SKM-1 (cell line): ENCODE measurements at regions not wholly inside any gene's neighbourhood (a gene's known extent, or its start where the extent isn't known, plus 50 kb on each side); places are given as distances from the start of the nearest gene placed in this dataset.

ENCODE experiments used
- DNase-seq: peaks from one replicate; lab custom pipeline; 2025; ENCODE audit not compliant: unreplicated experiment; lab: John Stamatoyannopoulos, UW

DNA sequence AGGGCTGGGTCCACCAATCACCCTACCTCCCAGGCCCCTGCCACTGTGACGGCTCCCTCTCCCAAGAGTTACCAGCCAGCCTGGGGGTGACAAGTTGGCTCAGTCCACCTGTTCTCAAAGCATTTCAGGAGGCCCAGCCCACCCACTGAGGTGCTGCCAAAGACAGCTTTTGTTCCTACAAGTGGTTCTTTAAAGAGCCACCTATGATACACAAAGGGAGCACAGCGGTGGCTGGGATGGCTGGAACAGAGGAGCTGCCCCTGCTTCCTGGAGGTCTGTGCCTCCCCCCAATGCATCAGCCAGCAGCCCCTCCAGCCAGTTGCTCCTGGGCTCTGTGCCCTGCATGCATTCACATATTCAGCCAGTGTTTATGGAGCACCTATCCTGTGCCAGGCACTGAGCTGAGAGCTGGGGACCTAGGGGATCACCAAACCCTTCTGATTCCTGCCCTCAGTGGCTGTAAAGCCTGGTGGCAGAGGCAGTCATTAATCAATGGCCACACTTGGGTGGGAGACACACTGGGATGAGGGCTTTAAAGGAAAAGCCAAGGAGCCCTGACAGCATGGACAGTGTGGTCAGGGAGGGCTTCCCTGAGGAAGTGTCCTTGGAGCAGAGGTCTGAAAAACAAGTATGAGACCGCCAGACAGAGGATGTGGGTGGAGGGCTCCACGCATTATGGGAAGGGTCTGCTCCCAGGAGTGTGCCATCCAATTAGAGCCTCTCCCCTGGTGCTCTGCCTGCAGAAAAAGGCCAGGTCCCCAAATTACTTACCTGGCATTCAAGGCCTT, 107.1 kb upstream of the LINGO1 start:
- no peak for DNase-seq

DNA sequence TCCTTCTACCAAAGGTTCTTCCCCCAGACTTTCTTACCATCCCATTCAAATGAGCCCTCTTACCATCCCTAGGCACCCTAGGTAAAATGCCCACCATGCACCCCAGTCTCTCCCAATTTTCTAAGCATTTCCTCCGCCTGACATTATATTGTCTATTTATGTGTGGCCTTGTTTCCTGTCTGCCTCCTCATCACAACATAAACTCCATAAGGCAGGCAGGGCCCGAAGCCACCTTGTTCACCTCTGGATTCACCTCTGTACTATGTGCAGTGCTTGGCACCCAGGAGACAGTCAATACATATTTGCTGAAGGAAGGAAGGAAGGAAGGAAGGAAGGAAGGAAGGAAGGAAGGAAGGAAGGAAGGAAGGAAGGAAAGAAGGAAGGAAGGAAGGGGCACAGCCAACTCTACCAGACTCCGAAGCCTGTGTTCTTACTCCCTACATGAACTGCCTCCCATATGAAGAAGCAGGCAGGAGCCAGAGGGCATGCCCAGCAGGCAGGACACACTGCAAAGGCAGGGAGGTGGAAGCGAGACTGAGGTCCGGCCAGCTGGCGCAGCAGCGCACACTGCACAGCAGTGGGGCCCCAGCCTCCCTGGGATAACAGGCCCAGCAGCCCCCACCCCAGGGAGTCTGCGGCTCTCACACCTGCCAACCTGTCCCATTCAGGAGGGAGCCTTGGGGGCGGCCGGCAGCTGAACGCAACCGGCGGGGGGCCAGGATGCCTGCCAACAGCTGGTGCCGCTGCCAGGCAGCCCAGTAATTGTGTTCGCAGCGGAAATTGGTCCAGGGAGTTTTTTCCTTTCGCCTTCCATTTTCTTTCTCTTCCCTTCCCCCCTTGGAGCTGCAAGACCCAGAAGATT, 106.0 kb upstream of the LINGO1 start:
- no peak for DNase-seq

GRCh38 chr15:77738038-77738370, 105.3 kb upstream of the LINGO1 start:
- DNase-seq = no peak

GRCh38 chr15:77737238-77738037, 104.7 kb upstream of the LINGO1 start:
- no peak for DNase-seq

GRCh38 chr15:77734306-77734705, 101.6 kb upstream of the LINGO1 start:
- no peak for DNase-seq

GRCh38 chr15:77733579-77734300, 101.0 kb upstream of the LINGO1 start:
- DNase-seq = no peak

GRCh38 chr15:77732514-77733335, 100.0 kb upstream of the LINGO1 start:
- DNase-seq = no peak

DNA sequence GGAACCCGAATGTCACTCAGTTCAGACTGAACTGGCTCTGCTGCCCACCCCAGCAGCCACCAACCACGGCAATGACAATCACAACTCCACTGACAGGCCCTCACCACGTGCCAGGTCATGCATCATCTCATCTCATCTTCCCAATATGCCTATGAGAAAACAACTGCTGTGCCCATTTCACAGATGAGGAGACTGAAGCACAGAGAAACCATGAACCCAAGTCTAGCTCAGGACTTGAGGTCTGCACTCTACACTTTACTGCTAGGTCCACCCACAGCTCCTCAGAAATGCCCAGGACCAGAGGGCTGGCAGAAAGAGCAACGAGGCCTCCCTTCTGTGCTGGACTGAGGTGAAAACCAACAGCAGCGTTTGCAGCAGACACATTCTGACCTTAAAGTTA, 99.2 kb upstream of the LINGO1 start:
- no peak for DNase-seq

DNA sequence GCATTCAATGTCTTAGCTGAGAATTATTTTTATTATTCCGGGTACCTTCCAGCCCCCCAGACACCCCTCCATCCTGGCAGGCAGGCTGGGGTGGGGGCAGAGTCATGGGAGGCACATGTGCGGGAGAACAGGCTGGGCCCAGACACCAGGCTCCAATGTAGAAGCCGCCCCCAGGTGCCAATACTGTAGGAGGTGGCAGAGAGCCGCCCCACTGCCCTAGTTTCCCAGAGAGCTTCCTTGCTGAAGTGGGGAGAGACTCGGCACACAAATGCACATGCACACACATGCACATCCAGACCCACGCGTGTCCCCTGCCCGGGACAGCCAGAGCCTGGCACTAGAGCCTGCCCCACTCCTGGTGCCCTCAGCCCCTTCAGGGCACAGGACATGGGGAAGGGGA, 98.4 kb upstream of the LINGO1 start:
- DNase-seq = no peak

DNA sequence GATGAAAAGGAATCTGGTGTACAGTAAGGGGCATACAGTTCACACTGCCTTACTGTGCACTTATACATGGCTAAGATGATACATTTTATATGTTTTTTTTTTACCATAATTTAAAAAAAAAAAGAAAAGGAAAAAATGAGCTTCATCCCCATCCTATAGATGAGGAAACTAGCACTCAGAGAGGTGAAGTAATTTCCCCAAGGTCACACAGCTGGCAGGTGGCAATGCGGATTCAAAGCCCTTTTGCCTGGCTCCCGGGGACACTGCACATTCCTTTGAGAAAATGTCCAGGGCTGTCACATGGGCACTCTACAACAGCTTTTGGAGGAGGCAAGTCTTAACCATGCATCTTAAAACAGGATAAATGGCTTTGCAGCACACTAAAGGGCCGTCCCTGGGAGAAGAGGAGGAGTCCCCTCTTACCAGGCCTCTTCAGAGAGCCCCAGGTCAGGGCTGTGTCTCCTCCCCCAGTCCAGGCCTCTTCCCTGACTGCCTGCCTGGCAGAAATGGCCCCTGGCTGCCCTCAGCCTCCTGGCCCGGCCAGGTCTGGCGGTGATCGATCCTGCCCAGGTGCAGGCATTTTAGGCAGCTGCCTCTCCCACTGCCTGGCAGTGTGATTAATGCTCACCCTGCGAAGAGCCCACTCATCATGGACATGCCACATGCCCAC, 95.1 kb upstream of the LINGO1 start:
- DNase-seq = no peak

DNA sequence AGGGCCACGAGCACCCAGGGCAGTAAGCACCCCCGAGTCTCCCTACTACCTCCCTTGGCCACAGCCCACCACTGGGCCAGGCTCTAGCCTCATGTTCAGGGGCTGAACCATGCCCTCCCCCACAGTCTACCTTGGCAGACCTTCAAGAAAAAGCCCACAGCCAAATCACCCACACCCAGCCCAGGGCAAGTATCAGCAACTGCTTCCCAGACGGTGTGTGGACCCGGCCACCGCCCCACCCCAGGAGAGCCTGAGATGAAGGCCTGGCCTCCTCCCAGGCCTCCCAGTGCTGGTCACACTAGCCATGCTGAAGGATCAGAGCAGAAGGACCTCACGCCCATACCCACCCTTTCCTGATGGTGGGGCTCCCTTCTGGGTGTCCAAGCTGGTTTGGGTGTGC, 92.0 kb upstream of the LINGO1 start:
- DNase-seq = no peak

DNA sequence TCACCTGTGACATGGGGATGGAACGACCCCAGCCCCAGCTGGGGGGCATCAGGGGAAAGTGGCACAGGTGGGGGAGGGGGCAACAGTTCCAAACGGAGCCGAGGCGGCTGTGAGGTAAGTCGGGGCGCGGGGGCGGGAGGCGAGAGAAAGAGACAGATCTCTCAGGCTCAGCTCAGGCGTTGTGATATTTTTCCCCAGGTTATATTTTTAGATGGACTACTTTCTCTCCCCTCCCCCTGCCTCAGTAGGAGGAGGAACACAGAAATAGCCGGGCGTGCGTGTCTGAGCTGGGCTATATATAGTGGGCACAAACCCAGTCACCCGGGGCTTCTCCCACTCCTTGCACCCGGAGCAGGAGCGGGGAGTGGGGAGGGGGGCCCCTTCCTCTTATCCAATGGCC, 91.0 kb upstream of the LINGO1 start:
- no peak for DNase-seq

GRCh38 chr15:77722759-77723460, 90.2 kb upstream of the LINGO1 start:
- no peak for DNase-seq

DNA sequence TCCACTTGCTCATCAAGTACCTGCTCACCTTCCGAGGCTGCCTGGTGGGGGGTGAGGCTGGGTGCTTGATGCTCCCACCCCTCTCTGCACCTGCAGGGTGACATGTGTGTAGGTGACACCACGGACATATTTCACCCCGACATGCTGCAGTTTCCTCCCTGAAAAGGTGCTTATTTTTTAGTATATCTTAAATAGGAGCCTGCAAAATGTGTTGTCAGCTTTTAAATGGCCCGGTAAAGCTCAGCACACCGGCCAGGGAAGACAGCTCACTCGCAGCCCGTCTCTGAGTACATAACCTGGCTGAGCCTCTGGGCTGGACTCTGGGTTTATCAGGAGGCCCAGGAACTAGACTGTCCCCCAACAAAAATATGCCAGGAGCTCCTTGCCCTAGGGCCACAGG, 89.3 kb upstream of the LINGO1 start:
- DNase-seq = no peak

GRCh38 chr15:77720655-77721054, 87.9 kb upstream of the LINGO1 start:
- no peak for DNase-seq

GRCh38 chr15:77720173-77720572, 87.5 kb upstream of the LINGO1 start:
- no peak for DNase-seq

DNA sequence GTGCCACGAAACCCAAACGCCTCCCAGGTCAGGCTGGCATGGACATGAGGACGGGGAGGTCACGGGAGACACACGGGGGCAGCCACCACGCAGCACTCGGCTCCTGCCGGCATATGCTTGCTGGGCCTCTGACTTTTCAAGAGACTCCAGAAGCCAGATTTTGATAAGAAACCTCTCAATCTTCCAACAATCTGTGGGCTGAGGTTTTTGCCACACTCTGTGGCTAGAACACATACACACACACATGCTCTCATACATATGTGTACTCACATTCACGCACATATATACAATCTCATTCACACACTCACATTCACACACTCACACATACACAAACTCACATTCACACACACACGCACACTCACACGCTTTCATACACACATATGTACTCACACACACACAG, 86.7 kb upstream of the LINGO1 start:
- no peak for DNase-seq

- DNase-seq = no peak
Measured at GRCh38 chr15:77717333-77717990, 84.8 kb upstream of the LINGO1 start.
